ENCODE measurements at regions not wholly inside any gene's neighbourhood (a gene's known extent, or its start where the extent isn't known, plus 50 kb on each side); places are given as distances from the start of the nearest gene placed in this dataset.
"Not testable (repeated sequence)": the region's sequence is repeated elsewhere in the genome, so short reads cannot be mapped to it uniquely, and the experiment has no call there.

DNA sequence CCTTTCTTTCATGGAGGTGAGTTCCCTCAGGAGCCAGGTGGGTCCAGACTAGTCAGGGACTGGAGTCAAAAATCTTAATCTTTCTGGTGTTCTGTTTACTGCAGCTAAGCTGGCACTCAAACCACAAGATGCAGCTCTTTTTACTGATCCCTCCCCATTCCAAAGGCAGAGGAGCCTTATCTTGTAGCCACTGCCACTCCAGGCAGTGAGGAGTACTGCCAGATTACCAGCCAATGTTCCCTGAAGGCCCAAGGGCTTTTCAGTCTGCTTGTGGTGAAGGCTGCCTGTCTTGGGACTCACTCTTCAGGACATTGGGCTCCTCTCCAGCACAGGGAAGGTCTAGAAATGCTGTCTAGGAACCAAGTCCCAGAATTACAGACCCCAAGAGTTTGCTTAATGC is 490.4 kb upstream of the ADGRB3 start:
- Mint-ChIP-seq H3K4me1 (no peaks in the 10 kb centered on the region), H3K27me3 (ENCODE audit: low read depth in 3 of 3) (no peaks in the 10 kb centered on the region)

DNA sequence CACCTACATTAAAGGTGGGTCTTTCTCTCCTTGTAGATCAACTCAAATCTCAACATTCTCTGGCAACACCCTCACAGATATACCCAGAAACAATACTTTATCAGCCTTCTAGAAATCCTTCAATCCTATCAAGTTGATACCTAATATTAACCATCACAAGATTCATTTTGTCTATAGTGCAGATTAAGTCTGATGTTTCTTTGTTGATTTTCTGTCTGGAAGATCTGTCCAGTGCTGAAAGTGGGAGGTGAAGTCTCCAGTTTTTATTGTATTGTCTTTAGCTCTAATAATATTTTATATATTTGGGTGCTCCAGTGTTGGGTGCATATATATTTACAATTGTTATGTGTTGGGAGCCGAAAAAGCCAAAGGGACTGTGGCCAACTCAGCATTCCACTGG is 493.9 kb upstream of the ADGRB3 start:
- no peaks in the 10 kb centered on the region for H3K27me3 Mint-ChIP-seq (ENCODE audit: low read depth in 3 of 3)
- no peaks in the 10 kb centered on the region for H3K4me1 Mint-ChIP-seq
- no peak overlapping the region for H3K27ac Mint-ChIP-seq
- peaks cover 11 to 76% (median 38%) of the 10 kb centered on the region in 6 donors for H3K9me3 Mint-ChIP-seq
- H3K4me3 Mint-ChIP-seq: no peak overlapping the region
- peaks cover 0 to 3% (median 0%) of the 10 kb centered on the region in 3 donors for H3K36me3 Mint-ChIP-seq
- no peak for DNase-seq

More for the DNA sequence above, 490.4 kb upstream of the ADGRB3 start:
- no peak overlapping the region for H3K27ac Mint-ChIP-seq
- DNase-seq: no peak
- peaks cover 7 to 71% (median 42%) of the 10 kb centered on the region in 6 donors for H3K9me3 Mint-ChIP-seq
- peaks cover 0 to 3% (median 0%) of the 10 kb centered on the region in 3 donors for H3K36me3 Mint-ChIP-seq
- H3K4me3 Mint-ChIP-seq: no peak overlapping the region

DNA sequence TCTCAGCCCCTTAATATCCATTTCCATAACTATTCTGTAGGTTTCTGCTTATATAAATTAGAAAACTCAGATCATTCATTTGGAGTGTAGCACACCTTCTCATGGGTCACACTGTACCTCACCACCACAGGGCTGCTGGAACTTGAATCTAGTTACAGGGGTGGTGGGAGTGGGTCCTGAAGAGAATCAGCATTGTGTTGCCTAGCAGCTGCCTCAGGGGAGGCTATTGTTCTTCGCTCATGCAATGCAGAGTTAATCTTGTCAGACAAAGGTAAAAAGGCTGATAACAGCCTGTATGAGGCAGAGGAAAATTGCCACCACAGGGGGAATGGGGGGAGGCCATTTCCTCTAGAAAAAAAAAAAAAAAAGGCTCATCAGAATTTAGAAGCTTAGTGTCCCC is 496.0 kb upstream of the ADGRB3 start:
- peaks cover 0 to 3% (median 0%) of the 10 kb centered on the region in 3 donors for H3K36me3 Mint-ChIP-seq
- H3K4me3 Mint-ChIP-seq: no peak overlapping the region
- H3K27me3 Mint-ChIP-seq (ENCODE audit: low read depth in 3 of 3): no peaks in the 10 kb centered on the region
- H3K27ac Mint-ChIP-seq: no peak overlapping the region
- H3K9me3 Mint-ChIP-seq: peaks cover 11 to 74% (median 35%) of the 10 kb centered on the region in 6 donors
- no peak for DNase-seq
- no peaks in the 10 kb centered on the region for H3K4me1 Mint-ChIP-seq

DNA sequence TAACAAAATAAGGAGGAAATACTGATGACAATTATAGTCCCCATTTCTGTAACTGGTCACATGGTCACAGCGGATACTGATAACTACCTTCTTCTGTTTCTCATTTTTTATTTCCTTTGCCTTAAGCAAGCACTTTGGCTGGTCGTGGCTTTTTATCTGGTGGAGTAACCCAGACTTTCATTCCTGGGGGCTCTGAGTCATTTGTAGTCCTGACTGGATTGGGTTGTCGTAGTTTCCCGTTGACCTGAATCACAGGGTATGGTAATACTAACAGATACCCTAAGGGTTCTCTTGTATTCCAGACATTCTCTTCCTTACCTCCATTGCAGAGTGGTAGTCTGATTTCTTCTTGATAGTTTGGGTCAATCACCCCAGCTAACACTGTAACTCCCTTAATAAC is 500.3 kb upstream of the ADGRB3 start:
- no peak overlapping the region for H3K27ac Mint-ChIP-seq
- peaks cover 22 to 67% (median 45%) of the 10 kb centered on the region in 6 donors for H3K9me3 Mint-ChIP-seq

DNA sequence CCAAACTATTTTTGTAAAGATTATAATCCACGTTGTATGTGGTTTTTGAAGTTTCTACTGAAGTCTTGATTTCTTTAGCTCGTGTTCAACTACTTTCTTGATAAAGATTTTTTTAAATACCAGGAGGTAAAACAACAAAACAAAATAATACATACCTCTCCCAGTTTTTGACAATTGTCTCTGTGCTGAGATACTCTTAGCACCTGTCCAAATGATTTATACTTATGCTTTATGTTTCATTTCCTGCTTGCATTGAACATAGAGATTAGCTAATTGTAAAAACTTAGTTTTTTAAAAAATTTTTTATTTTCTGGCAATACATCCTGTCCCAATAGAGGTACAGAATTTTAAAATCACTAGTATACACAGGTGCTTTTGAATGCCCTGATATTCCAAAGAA is 506.9 kb upstream of the ADGRB3 start:
- peaks cover 27 to 43% (median 34%) of the 10 kb centered on the region in 6 donors for H3K9me3 Mint-ChIP-seq
- H3K36me3 Mint-ChIP-seq: peaks cover 0 to 4% (median 0%) of the 10 kb centered on the region in 3 donors
- no peak for DNase-seq
- no peaks in the 10 kb centered on the region for H3K27me3 Mint-ChIP-seq (ENCODE audit: low read depth in 3 of 3)
- no peak overlapping the region for H3K4me3 Mint-ChIP-seq
- no peak overlapping the region for H3K27ac Mint-ChIP-seq
- no peaks in the 10 kb centered on the region for H3K4me1 Mint-ChIP-seq

More for the DNA sequence above, 500.3 kb upstream of the ADGRB3 start:
- no peak for DNase-seq
- Mint-ChIP-seq H3K4me1 (no peaks in the 10 kb centered on the region), H3K4me3 (no peak overlapping the region), H3K27me3 (ENCODE audit: low read depth in 3 of 3) (no peaks in the 10 kb centered on the region), H3K36me3 (peaks cover 0 to 4% (median 0%) of the 10 kb centered on the region in 3 donors)

DNA sequence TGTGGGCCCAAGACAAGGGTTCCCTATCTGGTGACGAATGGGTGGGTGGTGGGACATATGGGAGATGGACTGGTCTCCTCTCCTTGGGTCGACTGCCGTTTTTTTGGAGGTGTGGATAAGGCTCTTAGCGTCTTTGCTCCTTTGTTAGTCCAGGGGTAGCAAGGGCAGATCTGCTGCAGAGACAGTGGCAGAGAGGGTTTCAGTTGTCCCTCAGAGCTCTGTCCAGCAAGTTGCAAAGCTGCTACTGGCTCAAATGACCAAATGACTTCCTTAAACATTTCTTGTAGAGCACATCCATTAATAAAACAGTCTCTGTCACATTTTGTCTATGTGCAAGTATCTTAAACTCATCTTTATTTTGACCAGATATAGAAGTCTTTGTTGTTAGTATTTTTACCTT is 508.0 kb upstream of the ADGRB3 start:
- no peak for DNase-seq
- peaks cover 0 to 4% (median 0%) of the 10 kb centered on the region in 3 donors for H3K36me3 Mint-ChIP-seq
- H3K4me1 Mint-ChIP-seq: no peaks in the 10 kb centered on the region
- peaks cover 22 to 43% (median 35%) of the 10 kb centered on the region in 6 donors for H3K9me3 Mint-ChIP-seq
- H3K4me3 Mint-ChIP-seq: no peak overlapping the region
- H3K27ac Mint-ChIP-seq: no peak overlapping the region
- H3K27me3 Mint-ChIP-seq (ENCODE audit: low read depth in 3 of 3): no peaks in the 10 kb centered on the region

DNA sequence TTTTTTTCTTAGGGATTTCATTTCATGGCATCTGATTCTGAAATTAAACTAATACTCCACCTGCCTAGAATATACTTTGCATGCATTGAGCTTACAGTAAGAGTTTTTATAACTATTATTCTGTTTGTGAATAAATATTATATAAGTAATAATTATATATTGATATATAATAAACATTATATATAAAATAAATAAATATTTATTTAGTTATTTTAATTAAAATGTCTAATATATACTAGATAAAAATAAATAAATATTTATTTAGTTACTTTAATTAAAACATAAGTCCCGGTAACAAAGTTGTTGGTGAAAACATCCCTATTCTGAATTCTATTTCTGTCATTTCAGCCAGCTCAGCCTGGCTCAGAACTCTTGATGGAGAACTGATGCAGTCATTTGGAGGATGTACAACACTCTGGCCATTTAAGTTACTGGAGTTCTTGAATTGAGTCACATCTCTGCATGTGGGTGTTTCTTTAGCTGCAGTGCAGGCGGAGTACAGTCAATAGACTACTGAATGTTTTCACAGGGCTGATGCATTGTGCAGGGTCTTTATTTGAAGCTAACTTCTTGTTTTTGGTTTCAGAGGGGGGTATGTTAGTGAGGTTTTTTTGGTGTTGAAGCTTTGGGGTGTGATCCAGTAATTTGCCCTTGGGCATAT is 508.9 kb upstream of the ADGRB3 start:
- H3K27me3 Mint-ChIP-seq (ENCODE audit: low read depth in 3 of 3): no peaks in the 10 kb centered on the region
- H3K4me1 Mint-ChIP-seq: no peaks in the 10 kb centered on the region
- peaks cover 18 to 42% (median 32%) of the 10 kb centered on the region in 6 donors for H3K9me3 Mint-ChIP-seq
- H3K27ac Mint-ChIP-seq: no peak overlapping the region
- peaks cover 0 to 1% (median 0%) of the 10 kb centered on the region in 3 donors for H3K36me3 Mint-ChIP-seq
- no peak overlapping the region for H3K4me3 Mint-ChIP-seq
- DNase-seq: no peak

DNA sequence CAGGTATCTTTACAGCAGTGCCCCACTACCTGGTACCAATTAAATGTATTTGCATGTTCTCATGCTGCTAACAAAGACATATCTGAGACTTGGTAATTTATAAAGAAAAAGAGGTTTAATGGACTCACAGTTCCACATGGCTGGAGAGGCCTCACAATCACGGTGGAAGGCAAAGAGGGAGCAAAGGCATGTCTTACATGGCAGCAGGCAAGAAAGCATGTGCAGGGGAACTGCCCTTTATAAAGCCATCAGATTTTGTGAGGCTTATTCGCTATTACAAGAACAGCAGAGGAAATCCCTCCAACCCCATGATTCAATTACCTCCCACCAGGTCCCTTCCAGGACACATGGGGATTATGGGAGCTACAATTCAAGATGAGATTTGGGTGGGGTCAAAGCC is 512.1 kb upstream of the ADGRB3 start:
- not testable (repeated sequence) for DNase-seq; H3K4me3 Mint-ChIP-seq; H3K27me3 Mint-ChIP-seq (ENCODE audit: low read depth in 3 of 3); H3K4me1 Mint-ChIP-seq; H3K36me3 Mint-ChIP-seq; H3K27ac Mint-ChIP-seq
- H3K9me3 Mint-ChIP-seq: peaks cover 7 to 39% (median 21%) of the 10 kb centered on the region in 6 donors

DNA sequence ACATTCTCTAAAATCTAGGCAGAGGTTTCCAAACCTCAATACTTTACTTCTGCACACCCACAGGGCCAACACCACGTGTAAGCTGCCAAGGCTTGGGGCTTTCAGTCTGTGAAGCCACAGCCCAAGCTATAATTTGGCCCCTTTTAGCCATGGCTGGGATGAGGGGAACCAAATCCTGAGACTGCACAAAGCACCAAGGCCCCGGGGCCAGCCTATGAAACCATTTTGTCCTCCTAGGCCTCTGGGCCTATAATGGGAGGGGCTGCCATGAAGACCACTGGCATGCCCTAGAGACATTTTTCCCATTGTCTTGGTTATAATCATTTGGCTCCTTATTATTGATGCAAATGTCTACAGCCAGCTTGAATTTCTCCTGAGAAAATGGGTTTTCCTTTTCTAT is 513.0 kb upstream of the ADGRB3 start:
- Mint-ChIP-seq H3K4me3 (no peak overlapping the region), H3K27me3 (ENCODE audit: low read depth in 3 of 3) (no peaks in the 10 kb centered on the region), H3K4me1 (no peaks in the 10 kb centered on the region), H3K9me3 (peaks cover 8 to 38% (median 15%) of the 10 kb centered on the region in 6 donors), H3K27ac (no peak overlapping the region), H3K36me3 (peaks cover 0 to under 1% (median 0%) of the 10 kb centered on the region in 3 donors)
- DNase-seq: no peak

DNA sequence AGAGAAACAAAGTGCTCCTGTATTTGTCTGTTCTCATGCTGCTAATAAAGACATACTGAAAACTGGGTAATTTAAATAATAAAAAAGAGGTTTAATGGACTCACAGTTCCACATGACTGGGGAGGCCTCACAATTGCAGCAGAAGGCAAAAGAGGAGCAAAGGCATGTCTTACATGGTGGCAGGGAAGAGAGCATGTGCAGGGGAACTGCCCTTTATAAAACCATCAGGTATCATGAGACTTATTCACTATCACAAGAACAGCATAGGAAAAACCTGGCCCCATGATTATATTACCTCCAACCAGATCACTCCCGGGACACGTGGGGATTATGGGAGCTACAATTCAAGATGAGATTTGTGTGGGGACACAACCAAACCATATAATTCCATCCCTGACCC is 514.1 kb upstream of the ADGRB3 start:
- DNase-seq; H3K4me1 Mint-ChIP-seq; H3K27ac Mint-ChIP-seq; H3K4me3 Mint-ChIP-seq; H3K36me3 Mint-ChIP-seq; H3K27me3 Mint-ChIP-seq (ENCODE audit: low read depth in 3 of 3): not testable (repeated sequence)
- peaks cover 2 to 36% (median 13%) of the 10 kb centered on the region in 6 donors for H3K9me3 Mint-ChIP-seq

DNA sequence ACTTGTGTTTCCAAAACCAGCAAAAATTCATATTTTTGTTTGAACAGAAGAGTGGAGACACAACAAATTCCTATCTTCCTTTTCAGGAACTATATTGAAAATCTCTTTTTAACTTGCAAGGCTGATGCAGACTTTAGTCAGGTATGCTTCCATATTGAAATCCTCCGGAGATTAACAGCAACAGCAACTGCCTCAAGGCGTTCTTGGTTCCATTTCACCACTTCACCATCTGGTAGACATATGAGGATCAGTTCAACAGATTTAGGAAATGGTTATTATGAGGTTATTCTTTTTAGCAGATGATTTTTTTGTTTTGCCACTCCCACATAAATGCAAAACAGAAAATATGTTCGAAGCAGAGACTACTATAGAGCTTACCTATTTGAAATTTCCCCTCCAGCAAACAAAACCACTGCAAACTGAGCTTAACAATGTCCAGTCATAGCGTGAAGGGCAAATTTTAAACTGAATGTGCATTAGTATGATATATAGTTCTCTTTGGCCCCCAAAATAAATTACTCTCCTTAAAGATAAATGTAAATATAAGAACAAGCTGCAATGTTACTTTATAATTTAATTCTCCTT is 520.5 kb upstream of the ADGRB3 start:
- no peak for DNase-seq
- Mint-ChIP-seq H3K27me3 (ENCODE audit: low read depth in 3 of 3) (no peaks in the 10 kb centered on the region), H3K4me3 (no peak overlapping the region), H3K4me1 (no peaks in the 10 kb centered on the region), H3K36me3 (peaks cover 0 to 3% (median 0%) of the 10 kb centered on the region in 3 donors), H3K27ac (no peak overlapping the region), H3K9me3 (peaks cover 5 to 50% (median 19%) of the 10 kb centered on the region in 6 donors)

DNA sequence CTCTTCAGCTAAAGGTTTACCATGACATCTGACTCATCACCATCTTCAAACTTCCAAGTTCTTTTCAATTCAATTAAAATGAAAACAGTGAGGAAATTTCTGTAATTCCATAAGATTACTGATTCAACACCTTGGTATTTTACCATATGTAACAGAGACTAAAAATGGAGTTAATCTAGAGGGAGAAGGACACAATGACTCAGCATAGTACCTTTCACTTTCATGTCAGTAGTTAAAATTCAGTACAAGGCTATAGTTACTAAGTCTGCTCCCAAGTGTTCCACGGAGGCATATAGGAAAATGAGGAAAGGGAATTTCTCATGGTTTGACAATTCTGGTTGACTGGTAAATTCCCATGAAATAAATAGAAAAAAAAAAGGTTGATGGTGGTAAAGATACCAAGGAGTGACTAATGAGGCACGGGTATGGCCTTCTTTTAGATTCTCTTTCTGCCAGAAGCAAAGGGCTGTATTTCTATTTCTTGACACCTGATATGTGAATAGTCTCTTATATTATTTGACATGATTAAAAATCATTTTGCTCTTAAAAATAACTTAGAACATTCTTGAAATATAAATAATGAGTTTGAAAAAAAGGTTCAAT is 526.7 kb upstream of the ADGRB3 start:
- Mint-ChIP-seq H3K4me1 (no peaks in the 10 kb centered on the region), H3K27ac (no peak overlapping the region), H3K27me3 (ENCODE audit: low read depth in 3 of 3) (peaks cover 0 to 3% (median 0%) of the 10 kb centered on the region in 3 donors), H3K9me3 (peaks cover 15 to 48% (median 24%) of the 10 kb centered on the region in 6 donors), H3K4me3 (no peak overlapping the region), H3K36me3 (no peaks in the 10 kb centered on the region)
- DNase-seq: no peak

DNA sequence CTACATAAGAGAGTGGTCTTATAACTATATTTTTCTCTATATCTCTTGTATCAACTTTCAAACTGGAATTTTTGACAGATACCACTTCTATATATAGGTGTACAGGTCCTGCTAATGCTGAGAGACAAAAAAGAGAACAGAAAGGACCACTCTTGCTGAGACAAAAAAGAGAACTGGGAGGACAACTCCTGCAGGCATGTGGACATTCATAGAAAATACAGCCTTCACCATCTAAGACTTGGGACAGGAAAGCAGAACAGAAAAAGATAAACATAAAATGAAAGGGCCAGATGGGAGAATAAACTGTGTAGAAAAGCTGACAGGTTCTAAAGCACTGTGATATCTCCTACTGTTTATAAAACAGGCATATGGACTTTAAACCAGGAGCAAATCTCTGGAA is 541.0 kb upstream of the ADGRB3 start:
- no peak for DNase-seq
- Mint-ChIP-seq H3K36me3 (no peaks in the 10 kb centered on the region), H3K4me3 (no peak overlapping the region), H3K4me1 (no peaks in the 10 kb centered on the region), H3K27me3 (ENCODE audit: low read depth in 3 of 3) (peaks cover 0 to 2% (median 0%) of the 10 kb centered on the region in 3 donors), H3K27ac (no peak overlapping the region), H3K9me3 (peaks cover 2 to 45% (median 16%) of the 10 kb centered on the region in 6 donors)

DNA sequence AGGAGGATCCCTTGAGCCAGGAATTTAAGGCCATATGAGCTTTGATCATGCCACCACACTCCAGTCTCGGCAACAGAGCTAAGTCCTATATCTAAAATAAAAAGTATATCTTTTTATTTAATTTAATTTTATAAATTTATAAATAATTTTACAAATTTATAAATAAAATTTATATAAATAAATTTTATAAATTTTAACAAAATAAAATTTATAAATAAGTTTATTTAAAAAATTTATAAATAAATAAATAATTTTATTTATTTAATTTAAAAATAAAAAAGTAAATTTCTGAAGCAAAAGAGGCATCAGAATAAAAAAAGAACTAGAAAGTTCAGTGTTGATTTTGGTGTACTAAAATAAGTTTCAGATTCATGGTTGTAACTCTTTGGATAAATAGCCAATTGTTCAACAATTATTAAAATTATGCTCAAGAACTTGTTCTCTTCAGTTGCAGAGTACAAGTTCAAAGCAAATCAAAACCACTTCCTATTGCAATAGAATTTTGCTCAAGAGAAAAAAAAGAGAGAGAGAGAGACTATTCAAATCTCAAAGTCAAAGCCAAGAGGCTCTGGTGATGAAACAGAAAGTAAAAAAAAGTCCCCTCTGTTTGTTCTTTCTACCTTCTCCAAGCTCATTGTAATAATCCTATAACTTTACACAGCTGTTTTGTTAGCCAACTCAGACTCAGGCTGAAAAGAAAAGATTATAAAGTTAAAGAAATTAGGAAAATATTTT is 547.5 kb upstream of the ADGRB3 start:
- Mint-ChIP-seq H3K9me3 (peaks cover 2 to 32% (median 21%) of the 10 kb centered on the region in 6 donors), H3K36me3 (no peaks in the 10 kb centered on the region), H3K27me3 (ENCODE audit: low read depth in 3 of 3) (no peaks in the 10 kb centered on the region), H3K4me3 (no peak overlapping the region), H3K27ac (no peak overlapping the region), H3K4me1 (no peaks in the 10 kb centered on the region)
- no peak for DNase-seq
